ENCODE measurements at regions not wholly inside any gene's neighbourhood (a gene's known extent, or its start where the extent isn't known, plus 50 kb on each side); places are given as distances from the start of the nearest gene placed in this dataset.

DNA sequence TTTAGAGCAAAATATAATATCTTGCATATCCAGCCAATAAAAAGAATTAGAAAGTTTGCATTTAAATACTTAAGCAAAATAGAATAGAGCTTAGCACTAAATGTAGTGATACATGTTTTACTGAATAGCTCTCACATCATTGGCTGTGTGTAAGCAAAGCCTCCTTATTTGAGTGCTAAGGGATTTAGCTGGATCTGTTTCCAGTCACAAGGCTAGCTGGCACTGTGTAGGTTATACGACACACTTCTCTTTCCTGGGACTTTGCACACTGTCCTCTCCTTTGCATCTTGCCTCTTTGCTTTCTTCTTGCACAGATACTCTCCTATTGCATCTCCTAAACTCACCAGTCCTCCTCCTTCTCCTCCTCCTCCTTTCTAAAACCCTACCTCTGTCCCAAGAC lies 423.8 kb downstream of the KLF5 start:
- FAIRE-seq: no peak

DNA sequence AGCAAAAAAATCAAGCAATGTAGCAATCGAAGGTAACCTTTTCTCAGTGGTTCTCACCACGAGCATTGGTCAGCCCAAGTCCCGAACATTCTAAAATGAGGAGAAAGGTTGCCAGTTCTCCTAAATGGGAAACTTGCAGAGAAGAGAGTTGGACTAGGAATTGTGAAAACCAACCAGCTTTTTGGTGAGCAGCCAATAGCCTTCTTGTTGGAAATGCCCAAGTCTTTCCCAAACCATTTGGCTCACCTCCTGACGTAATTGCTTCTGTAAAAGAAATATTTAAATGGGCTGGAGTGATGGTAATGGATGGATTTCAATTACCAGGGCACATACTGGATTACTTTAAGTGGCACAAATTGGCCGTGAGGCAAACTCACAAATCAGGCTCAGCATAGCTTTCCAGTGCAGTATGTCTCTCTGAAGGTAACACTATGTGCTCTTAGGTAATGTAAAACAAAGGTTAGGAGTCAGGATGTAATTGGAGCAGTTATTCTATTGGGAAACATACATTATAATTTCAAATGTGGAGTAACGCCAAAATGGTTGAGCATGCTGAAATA lies 423.2 kb downstream of the KLF5 start:
- no peak for FAIRE-seq

DNA sequence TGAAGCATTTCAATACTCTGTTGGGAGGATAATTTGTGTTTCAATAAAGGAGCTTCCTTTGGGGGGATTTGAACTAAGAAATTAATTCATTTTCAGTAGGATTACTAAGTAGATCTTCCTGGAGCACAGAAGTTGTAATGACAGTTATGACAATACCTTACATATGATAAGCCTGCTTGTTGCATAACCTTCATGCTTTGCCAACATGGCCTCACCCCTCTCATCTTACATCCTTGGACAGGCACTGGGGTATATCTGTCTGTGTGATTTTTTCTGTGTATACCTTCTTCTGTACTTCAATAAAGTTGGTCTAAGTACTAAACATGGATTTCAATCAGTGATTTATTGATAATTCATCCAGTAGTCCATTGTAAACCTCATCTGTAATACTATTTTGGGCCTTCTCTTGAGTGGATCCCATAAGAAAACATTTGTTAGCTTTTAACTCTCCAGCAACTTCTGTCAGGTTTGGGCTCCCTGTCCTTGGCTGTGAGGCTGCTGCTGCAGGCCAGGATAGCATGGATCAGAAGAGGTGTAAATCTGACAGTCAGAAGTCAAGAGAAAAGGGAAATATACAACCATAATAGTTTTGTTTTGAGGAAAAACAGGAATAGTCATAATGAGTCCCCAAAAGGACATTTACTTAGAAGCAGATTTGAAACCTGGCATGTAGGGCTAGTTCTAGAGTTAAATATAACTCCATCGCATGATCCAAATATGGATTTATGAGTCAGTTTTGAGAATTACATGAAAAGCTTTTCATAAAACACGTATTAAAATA lies 422.2 kb downstream of the KLF5 start:
- FAIRE-seq: no peak

DNA sequence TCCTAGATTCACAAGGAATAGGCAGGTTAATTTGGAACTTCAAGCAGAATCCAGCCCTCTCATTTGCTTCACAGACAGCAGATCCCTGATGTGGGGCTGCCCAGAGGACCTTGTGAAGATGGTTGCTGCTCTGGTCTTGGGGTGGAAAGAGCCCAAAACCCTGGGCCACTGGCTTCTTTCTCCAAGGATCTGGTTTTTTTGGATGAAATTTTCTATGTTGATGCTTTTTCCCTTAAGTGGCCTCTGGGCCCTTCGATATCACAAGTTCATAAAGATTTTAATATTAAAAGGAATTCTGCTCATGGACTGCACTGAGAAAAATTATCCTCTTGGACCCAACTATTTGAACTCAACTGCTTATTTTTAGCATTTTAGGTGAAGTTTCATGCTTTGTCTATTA lies 421.1 kb downstream of the KLF5 start:
- no peak for FAIRE-seq

DNA sequence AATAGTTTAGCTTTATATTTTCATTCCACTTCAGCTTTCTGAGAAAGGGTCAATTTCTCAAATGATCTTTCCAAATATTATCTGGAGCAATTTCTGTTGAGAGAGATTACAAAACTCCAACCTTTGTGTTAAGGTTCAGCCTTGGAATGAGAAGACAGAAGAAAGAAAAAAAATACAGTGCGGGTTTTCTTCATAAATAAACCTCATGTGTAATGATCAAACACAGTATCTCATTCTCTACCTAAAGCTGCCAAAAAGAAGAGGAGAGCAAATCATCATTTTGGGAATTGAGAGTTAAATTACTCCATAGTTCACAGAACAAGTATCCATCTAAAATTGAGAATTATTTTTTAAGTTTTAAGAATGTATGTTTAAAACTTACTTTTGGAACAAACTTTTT lies 420.5 kb downstream of the KLF5 start:
- FAIRE-seq: no peak

DNA sequence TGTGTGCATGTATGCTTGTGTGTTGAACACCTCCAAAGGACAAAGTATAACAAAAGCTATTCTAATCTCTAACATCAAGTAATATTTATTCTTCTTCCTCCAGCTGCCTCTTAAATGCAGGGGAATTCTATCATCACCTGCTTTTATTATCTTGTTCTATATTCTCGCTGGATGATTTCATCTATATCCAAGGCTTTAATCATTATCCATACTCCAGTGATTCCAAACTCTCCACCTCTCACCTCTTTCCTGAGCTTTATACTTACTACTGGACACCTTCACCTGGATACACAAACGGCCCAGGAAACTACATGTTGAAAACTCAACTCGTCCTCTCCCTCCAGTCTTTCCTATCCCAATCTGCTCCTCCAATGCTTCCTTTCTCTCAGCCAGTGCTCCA lies 418.6 kb downstream of the KLF5 start:
- FAIRE-seq: no peak

DNA sequence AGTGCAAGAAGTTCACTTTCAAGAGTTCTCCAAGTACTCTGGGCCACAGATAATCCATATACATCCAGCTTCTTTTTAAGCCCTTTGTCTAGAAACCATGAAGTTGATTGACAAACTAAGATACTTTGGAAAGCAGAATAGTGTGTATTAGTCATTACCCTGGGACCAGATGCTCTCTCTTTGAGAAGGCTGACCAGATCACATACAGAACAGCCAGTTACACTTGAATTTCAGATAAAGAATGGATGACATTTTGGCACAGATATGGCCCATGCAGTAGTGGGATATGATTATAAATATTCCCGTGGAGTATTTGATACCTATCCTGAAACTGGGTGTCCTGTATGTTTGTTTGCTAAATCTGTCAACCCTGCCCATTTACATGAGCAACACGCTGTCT lies 414.2 kb downstream of the KLF5 start:
- no peak for FAIRE-seq

DNA sequence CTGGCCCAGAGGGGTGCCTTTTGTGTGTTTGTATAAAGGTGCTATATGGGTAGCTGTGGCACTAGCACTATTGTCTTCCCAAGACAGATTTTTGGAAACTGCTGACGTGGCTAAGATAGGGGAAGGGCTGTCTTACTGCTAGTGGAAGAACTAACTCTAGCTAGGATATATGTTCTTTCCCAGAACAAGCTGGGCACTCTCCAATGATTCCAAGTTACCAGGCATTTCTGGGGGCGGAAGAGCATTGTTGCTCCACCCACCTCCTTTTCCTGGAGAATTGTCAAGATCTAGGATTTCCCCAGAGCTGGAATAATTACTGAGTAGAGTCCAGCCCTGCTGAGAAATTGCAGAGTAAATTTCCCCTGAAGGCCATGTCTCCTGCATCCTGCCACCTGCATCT lies 408.3 kb downstream of the KLF5 start:
- FAIRE-seq: no peak

DNA sequence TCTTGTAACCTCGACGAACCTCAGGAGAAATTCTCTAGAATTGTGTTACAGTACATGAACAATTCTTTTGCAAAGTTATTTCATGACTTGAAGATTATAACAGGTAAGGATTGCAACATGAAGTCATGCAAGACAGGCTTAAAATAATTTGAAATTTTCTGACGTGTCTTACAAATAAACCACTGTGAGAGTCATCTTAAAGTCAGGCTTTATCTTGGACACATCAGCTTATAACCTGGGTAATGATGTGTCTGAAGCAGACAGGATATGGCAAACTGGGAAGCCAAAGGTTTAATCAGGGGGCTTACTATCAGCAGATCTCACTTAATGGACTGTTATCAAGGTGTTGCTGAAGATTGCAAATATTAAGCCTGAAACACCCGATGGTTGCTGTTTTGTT lies 407.8 kb downstream of the KLF5 start:
- FAIRE-seq: no peak

DNA sequence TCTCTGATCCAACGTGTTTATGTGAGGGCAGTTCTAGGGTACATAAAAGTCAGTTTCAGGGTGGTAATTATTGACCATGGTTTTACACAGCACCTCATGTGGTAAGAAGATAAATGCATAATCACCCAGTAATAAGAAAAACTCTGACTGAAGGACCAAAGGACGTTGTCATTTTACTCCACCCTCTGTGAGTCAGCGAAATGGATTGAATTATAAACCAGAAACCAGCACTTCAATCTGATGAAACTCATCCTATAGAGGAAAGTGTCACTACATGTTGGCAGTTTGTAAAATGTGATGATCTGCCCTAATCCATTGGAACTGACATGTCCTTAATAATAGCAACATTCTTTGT lies 406.8 kb downstream of the KLF5 start:
- no peak for FAIRE-seq

DNA sequence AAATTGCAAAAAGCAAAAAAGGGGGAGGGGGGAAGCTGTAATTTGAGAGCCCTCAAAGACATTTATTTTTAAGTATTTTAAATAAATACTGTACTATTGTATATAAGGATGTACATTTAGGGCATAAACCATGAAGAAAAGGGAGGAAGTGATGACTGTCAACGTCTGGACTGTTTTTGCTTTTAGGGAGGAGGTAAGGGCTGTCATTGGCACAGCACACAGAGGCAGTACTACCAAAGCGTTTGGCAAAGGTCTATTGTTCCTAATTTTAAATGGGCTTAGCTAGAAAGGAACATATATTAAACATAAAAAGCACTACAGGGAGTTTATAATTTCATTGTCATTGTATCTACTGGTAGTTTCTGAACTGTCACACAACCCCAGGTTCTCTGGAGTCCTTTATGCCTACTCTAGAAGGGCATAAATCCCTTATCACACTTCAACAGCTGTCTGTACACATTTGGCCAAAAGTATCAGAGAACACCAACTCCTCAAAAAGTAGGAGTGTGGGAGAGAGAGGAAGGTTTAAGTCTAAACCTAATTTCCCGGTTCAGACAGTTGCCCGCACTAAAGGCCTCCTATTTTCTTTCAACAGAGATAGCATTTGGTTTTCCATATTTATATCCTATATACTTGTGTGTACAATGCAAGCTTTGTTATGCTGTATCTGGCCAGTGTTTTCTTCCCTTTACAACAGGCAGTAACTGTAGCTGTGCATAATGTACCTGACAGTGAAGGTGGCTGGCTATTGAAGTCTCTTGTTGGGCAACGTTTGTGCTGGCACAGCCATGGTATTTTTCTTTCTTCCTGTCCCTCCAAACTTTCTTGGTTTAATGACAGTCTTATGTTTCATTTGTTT lies 406.2 kb downstream of the KLF5 start:
- no peak for FAIRE-seq

DNA sequence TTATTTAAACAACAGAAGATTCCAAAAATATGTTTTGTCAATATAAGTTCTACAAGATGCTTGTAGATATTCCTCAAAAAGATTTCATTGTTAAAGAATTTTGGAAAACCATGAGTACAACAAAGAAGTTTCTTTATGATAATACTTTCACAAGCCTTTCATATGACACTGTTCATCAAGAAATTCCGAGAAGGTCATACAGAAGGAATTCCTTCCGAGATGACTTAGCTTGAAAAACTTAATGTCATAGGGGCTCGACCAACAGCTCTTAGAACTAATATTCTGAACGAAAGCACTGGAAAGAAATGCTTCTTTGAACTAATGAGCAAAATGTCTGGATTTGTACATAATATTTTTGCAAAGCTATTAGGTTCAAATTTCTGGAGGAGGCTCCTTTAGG lies 403.4 kb downstream of the KLF5 start:
- no peak for FAIRE-seq

DNA sequence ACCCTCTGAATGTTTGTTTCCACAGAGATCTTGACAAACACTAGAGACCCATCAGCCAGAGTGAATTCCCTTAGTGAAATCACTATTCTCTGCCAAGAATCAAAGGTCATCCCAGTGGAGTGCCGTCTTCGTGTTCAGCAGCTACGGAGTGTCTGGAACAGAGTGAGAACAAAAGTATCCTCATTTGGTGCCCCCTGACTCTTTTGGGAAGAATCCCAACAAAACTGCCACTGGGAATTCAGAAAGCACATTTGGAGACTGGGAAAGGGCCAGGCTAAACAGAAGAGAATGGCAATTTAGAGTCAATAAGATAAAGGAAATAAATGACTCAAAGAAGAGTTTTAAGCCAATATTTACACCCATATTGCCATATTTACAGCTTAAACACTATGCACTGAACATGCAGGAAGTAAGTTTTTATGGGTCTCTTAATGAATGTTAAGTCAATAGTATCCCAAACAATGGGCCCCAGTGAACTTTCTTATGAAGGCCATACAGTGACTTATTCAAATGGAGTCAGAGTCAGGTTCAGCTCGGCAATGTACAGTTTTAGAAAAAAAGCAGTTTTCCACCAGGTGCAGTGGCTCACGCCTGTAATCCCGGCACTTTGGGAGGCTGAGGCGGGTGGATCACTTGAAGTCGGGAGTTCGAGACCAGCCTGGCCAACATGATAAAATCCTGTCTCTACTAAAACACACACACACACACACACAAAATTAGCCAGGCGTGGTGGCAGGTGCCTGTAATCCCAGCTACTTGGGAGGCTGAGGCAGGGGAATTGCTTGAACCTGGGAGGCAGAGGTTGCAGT lies 392.6 kb downstream of the KLF5 start:
- FAIRE-seq: no peak

DNA sequence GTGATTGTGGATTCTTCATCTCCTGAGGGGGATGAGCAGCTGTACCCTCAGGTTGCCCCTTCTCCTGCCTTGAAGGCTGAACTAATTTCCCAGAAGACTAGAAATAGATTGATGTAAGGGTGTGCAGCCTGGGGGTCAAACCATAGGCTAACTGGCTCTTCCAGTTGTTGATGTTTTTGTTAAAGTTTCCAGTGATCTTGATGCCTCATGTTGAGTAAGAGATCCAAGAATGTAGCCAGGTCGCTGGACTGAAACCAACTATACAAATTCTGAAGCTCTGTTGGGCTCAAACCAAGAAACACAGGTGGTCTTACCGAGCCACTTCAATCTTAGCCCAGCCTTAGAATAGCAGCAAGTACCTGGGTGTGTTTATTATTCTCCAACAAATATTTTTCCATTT lies 391.8 kb downstream of the KLF5 start:
- no peak for FAIRE-seq

DNA sequence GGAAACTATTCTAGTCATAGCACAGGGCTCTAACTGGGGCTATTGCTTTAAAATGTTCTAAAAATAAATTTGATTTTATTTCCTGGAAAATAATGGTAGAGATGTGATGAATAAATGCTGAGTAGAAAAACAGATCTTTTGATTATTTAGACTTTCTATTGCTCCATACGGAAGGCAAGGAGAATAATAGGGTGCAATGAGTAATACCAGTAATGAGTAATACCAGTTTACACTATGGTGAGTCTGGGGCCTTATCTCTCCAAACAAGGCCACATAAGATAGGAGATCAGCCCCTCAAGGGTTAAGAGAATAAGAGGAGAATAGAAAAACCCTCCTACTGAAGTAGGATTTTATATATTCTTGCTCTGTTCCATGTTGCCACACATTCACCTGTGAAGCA lies 390.4 kb downstream of the KLF5 start:
- FAIRE-seq: no peak

DNA sequence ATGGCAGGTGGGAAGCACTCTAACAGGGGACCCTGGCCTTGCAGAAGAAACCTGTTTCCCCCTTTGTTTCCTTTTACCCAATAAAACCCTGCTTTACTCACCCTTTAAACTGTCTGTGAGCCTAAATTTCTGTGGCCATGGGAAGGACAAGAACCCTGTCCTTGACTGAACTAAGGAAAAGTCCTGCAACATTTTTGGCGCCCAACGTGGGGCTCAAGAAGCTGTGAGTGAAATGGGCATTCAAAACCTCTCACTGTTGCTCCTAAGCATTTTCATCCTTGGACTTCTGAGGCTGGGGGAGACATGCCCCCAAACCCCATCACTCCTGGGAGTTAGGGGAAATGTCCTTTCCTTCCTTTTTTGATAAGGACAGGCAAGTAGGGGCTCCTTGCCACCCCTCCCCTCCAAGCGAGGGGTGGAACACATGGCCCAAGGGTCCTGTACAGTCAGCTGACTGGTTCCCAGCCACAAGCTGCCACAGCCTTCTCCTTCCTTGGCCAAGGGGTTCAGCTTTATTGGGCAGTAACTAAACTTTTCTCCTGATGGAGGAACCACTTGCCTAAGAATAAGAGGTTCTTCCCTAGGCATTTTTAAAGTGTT lies 381.6 kb downstream of the KLF5 start:
- FAIRE-seq: no peak

DNA sequence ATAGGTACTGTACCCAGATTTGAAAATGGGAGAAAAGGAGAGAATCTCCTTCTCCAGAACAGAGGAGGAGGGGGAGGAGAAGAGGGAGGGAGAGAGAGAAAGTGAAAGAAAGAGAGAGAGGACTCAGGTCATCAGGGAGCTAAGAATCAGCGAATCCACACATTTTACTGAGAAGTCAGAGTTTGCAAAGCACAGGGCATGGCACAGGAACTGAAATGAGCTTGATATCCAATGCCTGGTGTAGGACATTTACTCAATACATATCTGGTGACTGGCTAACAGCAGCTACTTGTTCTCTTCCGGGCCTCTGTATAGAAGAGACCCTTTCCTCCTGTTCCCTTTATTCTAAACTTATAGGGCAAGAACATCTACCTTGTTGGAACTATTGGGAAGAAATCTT lies 375.1 kb downstream of the KLF5 start:
- no peak for FAIRE-seq

DNA sequence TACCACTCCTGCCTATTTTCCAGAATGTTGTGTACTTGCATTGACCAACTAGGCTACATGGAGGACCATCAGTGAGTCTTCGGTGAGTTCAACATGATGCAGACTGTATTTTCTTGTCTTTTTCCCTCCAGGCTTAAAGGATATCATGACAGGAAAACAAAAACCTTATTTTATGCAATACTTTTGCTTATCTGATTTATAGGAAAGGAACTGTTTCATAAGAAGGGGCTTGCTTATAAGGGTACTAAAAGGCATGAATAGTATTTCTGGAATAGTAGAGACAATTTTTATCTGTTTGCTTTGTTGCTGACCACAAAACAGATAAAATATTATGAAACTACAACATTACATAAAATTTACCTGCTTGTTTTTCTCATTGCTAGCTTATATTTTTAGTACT lies 374.7 kb downstream of the KLF5 start:
- FAIRE-seq: no peak

DNA sequence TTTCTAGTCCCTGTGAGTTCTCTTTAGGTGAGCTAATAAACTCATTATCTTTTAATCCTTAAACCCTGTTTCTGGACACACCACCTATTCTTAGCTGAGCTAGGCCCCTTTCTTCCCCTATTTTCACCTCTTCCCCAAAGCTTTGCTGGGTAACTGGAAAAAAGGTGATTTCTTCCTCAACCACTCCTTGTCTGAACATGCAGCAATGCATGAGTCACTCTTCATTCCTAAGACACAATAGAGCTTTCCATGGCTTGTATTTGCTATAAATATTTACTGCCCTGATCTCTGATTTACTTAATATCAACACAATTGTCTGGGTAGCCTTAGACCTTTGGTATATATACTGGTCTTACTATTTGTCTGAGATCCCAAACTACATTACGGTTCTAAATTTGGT lies 370.9 kb downstream of the KLF5 start:
- FAIRE-seq: no peak

DNA sequence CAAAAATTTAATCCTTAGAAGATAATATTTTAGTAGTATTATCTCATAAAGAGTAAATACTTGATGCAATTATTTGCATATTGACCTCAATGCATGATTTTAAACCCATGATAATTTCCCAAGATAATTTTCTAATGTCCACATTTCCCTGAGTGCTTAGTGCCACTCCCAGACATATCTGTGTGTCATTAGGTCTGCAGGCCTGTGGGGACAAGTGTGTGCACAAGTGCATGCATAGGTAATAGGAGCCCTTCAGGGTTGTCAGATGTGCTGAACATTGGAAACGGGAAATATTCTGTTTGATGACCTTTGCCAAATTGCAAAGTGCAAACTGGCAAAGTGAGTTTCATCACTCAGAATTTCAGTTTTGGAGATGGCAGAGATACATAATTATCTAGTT lies 369.9 kb downstream of the KLF5 start:
- FAIRE-seq: no peak

DNA sequence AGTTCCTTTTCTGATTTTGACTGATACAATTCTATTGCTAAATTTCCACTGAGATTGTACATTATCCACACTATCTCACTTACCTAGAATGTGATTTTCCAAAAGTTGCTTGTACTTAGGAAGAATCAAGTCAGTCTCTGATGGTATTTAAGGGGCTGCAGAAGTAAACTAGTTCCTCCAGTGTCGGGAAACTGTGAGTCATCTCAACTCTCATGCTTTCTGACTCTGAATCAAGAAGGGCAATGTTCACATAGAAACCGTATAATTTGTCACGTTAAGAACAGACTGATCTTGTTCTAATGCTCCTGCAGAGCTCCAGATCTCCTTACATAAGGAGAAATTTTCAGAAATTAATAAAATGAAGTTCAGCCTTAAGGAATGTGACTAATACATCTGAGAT lies 369.3 kb downstream of the KLF5 start:
- no peak for FAIRE-seq

DNA sequence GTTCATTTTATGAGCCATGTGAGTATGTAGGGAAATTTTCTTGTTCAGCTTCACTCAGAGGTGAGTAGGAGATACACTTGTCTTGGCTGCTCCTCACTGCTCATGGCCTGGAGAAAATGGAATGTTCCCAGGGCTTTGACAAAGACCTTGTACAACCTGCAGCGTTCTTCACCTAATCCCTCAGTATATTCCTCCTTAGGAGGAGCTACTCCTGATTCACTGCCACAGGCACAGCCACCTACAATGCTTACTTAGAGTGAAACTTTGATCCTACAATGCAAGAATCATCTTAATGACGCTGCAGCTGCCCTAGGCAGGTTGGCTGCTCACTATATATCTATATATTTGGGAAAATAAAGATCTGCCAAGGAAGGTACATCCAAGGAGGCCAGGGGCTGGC lies 364.2 kb downstream of the KLF5 start:
- no peak for FAIRE-seq

DNA sequence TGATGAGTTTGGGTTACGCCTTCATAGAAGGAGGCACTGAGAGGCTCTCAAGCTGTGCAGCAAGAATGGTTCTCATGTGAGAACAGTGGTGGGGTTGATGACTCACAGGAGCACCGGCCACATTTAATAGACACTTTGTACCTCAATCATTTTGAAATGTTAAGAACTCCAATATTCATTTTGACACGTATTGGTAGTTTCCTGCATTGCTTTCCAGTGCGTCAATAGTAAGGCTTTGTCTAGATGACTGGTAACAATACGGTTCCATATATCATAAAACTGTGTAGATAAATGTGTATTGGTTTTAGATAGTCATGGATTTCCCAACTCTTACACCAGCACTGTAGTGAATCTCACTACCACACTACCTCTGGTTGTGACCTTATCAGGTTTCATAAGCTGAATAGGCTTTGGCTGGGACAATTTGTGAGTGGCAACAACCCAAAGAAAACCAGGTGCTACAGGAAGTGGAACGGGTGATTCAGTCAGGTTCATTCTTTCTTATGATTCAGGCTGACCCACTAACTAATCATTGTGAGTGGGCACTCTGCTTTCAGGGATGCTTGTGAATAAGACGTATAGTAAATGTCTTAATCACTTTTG lies 362.6 kb downstream of the KLF5 start:
- FAIRE-seq: no peak
